NT2/D1 (cell line): ENCODE measurements at regions not wholly inside any gene's neighbourhood (a gene's known extent, or its start where the extent isn't known, plus 50 kb on each side); places are given as distances from the start of the nearest gene placed in this dataset.

Source experiments
- DNase-seq: peaks from one replicate; pipeline ENCODE4 v3.0.0-alpha.2; 2011; ENCODE audit warnings: low read depth, low spot score
- H3K27me3 ChIP-seq: 2 replicates; pipeline ENCODE4 v1.6.0; 2011; ENCODE audit warnings: mild to moderate bottlenecking; ENCODE audit not compliant: insufficient read length, insufficient read depth
- H3K36me3 ChIP-seq: 2 replicates; pipeline ENCODE4 v1.6.1; 2011; ENCODE audit warnings: mild to moderate bottlenecking, low read length, mixed read lengths; ENCODE audit not compliant: insufficient read depth, insufficient read length
- H3K4me1 ChIP-seq: 2 replicates; pipeline ENCODE4 v1.5.1; 2011; ENCODE audit not compliant: insufficient read depth, insufficient read length
- H3K4me3 ChIP-seq: 2 replicates; pipeline ENCODE4 v1.5.1; 2011; ENCODE audit warnings: low read depth; ENCODE audit not compliant: insufficient read length
- H3K9ac ChIP-seq: 2 replicates; pipeline ENCODE4 v1.6.0; 2011; ENCODE audit warnings: low read depth; ENCODE audit not compliant: insufficient read length
- H3K9me3 ChIP-seq: 2 replicates; pipeline ENCODE4 v1.5.1; 2011; ENCODE audit warnings: mild to moderate bottlenecking, low read length; ENCODE audit not compliant: insufficient read depth
- SUZ12 ChIP-seq: IDR thresholded peaks from 2 replicates; pipeline ENCODE4 v1.6.1; 2011; ENCODE audit not compliant: insufficient read length, insufficient read depth; ENCODE audit errors: extremely low read depth
- YY1 ChIP-seq: IDR thresholded peaks from 2 replicates; pipeline ENCODE4 v1.6.1; 2011; ENCODE audit not compliant: insufficient read length, insufficient read depth
- ZNF274 ChIP-seq: IDR thresholded peaks from 2 replicates; pipeline ENCODE4 v1.6.1; 2011; ENCODE audit warnings: mild to moderate bottlenecking, low read depth, low read length

GRCh38 chr11:130588471-130588870 lies 140.0 kb downstream of the ADAMTS15 start:
- no peaks in the 10 kb centered on the region for H3K36me3 ChIP-seq
- H3K9ac ChIP-seq: no peak overlapping the region

GRCh38 chr11:130592056-130592455 lies 143.6 kb downstream of the ADAMTS15 start:
- Histone ChIP-seq H3K27me3 (no peaks in the 10 kb centered on the region), H3K9ac (no peak overlapping the region), H3K36me3 (no peaks in the 10 kb centered on the region), H3K4me3 (no peak overlapping the region), H3K9me3 (no peaks in the 10 kb centered on the region), H3K4me1 (no peaks in the 10 kb centered on the region)
- TF ChIP-seq SUZ12 (no peak), YY1 (no peak), ZNF274 (no peak)
- no peak for DNase-seq

More at GRCh38 chr11:130588471-130588870, 140.0 kb downstream of the ADAMTS15 start:
- Histone ChIP-seq H3K4me1 (peaks cover 2% of the 10 kb centered on the region), H3K9me3 (peaks cover under 1% of the 10 kb centered on the region; the same call in 1 of the 2 replicates), H3K4me3 (no peak overlapping the region), H3K27me3 (no peaks in the 10 kb centered on the region)
- TF ChIP-seq SUZ12 (no peak), ZNF274 (no peak), YY1 (no peak)
- no peak for DNase-seq

DNA sequence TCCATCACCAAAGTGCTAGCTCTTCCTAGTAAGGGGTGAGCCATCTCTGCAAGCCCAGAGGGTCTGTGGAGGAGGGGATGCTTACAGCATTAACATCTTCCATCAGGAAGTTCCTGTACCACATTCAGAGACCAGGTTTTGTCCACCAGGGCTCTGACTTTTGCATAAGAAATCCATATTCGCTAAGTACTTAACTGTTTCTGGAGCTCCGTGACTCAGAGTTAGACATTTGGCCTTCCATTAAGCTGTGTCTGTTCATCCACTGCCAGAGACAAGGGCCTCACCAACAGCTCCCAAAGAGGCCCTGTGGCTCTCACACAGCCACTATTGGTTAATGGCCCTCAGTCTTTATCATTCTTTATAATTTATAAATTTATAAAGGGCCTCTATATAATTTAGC lies 144.6 kb downstream of the ADAMTS15 start:
- Histone ChIP-seq H3K36me3 (no peaks in the 10 kb centered on the region), H3K9ac (no peak overlapping the region), H3K27me3 (no peaks in the 10 kb centered on the region), H3K4me3 (no peak overlapping the region), H3K4me1 (no peaks in the 10 kb centered on the region), H3K9me3 (no peaks in the 10 kb centered on the region)
- DNase-seq: no peak
- TF ChIP-seq YY1: no peak
- TF ChIP-seq SUZ12: no peak
- TF ChIP-seq ZNF274: no peak

DNA sequence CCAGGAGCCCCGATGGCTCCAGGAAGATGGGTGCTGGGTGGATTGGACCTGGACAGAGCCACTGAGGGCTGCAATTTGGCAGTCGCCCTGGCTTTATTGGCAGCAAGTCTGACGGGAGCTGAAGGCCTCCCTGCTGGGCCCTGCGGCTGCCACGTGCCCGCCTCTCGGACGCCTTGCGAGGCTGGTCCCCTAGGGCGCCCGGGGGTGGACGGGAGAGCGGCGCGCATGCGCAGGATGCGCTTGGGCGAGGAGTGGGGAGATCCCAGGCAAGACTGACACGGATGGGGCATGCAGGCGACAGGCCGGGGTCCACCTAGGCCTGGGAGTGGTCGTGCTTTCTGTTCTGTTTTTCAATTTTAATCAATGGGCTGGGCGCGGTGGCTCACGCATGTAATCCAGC lies 150.0 kb downstream of the ADAMTS15 start:
- Histone ChIP-seq H3K9ac (no peak overlapping the region), H3K4me3 (no peak overlapping the region), H3K4me1 (peaks cover 10% of the 10 kb centered on the region), H3K36me3 (no peaks in the 10 kb centered on the region), H3K27me3 (no peaks in the 10 kb centered on the region), H3K9me3 (peaks cover 10% of the 10 kb centered on the region; the same call in 1 of the 2 replicates)
- TF ChIP-seq ZNF274 (no peak), SUZ12 (no peak), YY1 (no peak)
- no peak for DNase-seq

GRCh38 chr11:130599073-130599654 lies 150.7 kb downstream of the ADAMTS15 start:
- Histone ChIP-seq H3K27me3 (no peaks in the 10 kb centered on the region), H3K4me1 (peaks cover 10% of the 10 kb centered on the region), H3K36me3 (no peaks in the 10 kb centered on the region), H3K4me3 (no peak overlapping the region), H3K9ac (no peak overlapping the region), H3K9me3 (peaks cover 10% of the 10 kb centered on the region; the same call in 1 of the 2 replicates)
- DNase-seq: no peak
- no peak for TF ChIP-seq SUZ12
- no peak for TF ChIP-seq YY1
- TF ChIP-seq ZNF274: no peak

- no peak for DNase-seq
- H3K36me3 ChIP-seq: no peaks in the 10 kb centered on the region
- no peak overlapping the region for H3K9ac ChIP-seq
- H3K4me3 ChIP-seq: no peak overlapping the region
- TF ChIP-seq SUZ12: no peak
- TF ChIP-seq YY1: no peak
- TF ChIP-seq ZNF274: no peak
- peaks cover 10% of the 10 kb centered on the region; the same call in 1 of the 2 replicates for H3K9me3 ChIP-seq
- no peaks in the 10 kb centered on the region for H3K27me3 ChIP-seq
- H3K4me1 ChIP-seq: peaks cover 10% of the 10 kb centered on the region
These were observed 151.7 kb downstream of the ADAMTS15 start for GRCh38 chr11:130600139-130600538.

GRCh38 chr11:130600616-130601015 lies 152.2 kb downstream of the ADAMTS15 start:
- no peak for DNase-seq
- TF ChIP-seq SUZ12 (no peak), ZNF274 (no peak), YY1 (no peak)
- Histone ChIP-seq H3K4me1 (peaks cover 10% of the 10 kb centered on the region), H3K9ac (no peak overlapping the region), H3K27me3 (no peaks in the 10 kb centered on the region), H3K9me3 (peaks cover 10% of the 10 kb centered on the region; the same call in 1 of the 2 replicates), H3K36me3 (no peaks in the 10 kb centered on the region), H3K4me3 (no peak overlapping the region)

GRCh38 chr11:130601141-130601540 lies 152.7 kb downstream of the ADAMTS15 start:
- peaks cover 10% of the 10 kb centered on the region; the same call in 1 of the 2 replicates for H3K9me3 ChIP-seq
- no peak for DNase-seq
- H3K9ac ChIP-seq: no peak overlapping the region
- H3K4me3 ChIP-seq: no peak overlapping the region
- H3K27me3 ChIP-seq: no peaks in the 10 kb centered on the region
- H3K4me1 ChIP-seq: peaks cover 10% of the 10 kb centered on the region
- TF ChIP-seq YY1: no peak
- no peak for TF ChIP-seq SUZ12
- TF ChIP-seq ZNF274: no peak
- no peaks in the 10 kb centered on the region for H3K36me3 ChIP-seq
